ENCODE measurements at regions not wholly inside any gene's neighbourhood (a gene's known extent, or its start where the extent isn't known, plus 50 kb on each side); places are given as distances from the start of the nearest gene placed in this dataset.

DNA sequence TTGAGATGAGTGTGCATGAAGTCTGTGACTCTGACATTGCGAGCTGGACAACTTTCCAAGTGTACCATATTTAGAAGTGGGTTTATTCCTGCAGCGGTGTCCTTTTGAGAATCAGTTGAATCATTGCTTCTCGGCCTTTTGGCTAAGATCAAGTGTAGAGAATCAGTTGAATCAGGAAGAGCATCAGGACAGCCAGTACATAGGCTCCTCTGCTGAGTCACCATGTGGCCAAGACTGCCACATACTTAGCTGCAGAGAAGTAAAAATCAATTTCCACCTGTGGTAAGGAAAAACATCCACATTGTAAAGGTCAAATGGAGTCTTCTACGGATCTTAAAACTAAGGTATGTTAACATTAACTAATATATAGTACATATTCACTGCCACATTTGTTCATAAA lies 428.4 kb upstream of the MARCKS start:
- DNase-seq (ENCODE audit: low read depth in 1 of 2, low spot score in 1 of 2): no peak

GRCh38 chr6:113432521-113433334 lies 424.4 kb upstream of the MARCKS start:
- DNase-seq (ENCODE audit: low read depth in 1 of 2, low spot score in 1 of 2): no peak

DNA sequence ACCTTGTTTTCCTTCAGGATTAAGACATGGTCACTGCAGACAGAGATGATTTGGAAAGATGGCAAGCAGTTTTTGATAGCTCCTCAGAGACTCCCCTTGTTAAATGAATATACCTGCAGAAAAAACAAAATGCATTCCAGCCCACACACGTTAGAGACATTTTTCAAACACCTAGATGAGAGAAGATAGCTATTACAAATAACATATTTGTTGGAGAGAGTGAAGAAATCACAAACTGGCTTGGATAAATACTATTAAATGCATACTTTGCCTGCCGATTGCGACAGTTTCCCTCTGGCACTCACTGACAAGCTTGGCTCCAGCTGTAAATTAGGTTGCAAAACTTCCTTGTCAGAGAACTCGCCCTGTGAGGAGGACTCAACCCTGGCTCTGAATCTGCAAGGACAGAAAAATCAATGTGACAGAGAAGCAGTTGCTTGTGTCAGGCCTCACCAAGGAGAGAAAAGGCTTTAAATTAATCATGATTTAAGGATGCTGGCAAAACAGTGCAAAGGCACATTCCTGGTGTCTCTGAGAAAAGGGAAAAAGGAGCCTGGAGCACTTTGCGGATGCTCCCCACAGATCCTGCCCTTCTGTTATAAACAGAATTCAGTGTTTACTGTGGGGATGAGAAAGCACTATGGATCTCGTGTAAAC lies 423.7 kb upstream of the MARCKS start:
- no peak for DNase-seq (ENCODE audit: low read depth in 1 of 2, low spot score in 1 of 2)

GRCh38 chr6:113434641-113435040 lies 422.5 kb upstream of the MARCKS start:
- no peak for DNase-seq (ENCODE audit: low read depth in 1 of 2, low spot score in 1 of 2)

GRCh38 chr6:113437566-113437965 lies 419.6 kb upstream of the MARCKS start:
- no peak for DNase-seq (ENCODE audit: low read depth in 1 of 2, low spot score in 1 of 2)

DNA sequence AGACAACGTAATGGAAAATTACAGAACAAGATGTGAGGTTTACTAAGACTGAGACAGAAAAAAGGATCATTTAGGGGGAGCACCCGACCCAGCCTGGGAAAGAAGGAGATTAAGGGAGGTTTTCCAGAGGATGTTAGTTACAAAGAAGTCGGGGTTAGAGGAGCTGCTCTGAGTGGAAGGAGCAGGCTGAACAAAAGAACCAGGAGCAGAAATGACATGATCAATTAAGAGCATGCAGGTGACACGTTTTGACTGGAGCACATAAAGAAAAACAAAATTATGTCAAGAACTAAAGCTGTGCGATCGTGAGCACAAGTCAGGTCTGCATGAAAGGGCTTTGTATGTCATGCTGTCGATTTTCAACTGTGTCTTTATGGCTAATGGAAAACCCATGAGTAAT lies 417.3 kb upstream of the MARCKS start:
- no peak for DNase-seq (ENCODE audit: low read depth in 1 of 2, low spot score in 1 of 2)

- DNase-seq (ENCODE audit: low read depth in 1 of 2, low spot score in 1 of 2): no peak
Measured at GRCh38 chr6:113442040-113442439, 415.1 kb upstream of the MARCKS start.

GRCh38 chr6:113445201-113445600 lies 411.9 kb upstream of the MARCKS start:
- no peak for DNase-seq (ENCODE audit: low read depth in 1 of 2, low spot score in 1 of 2)

GRCh38 chr6:113447088-113447831 lies 409.9 kb upstream of the MARCKS start:
- no peak for DNase-seq (ENCODE audit: low read depth in 1 of 2, low spot score in 1 of 2)

DNA sequence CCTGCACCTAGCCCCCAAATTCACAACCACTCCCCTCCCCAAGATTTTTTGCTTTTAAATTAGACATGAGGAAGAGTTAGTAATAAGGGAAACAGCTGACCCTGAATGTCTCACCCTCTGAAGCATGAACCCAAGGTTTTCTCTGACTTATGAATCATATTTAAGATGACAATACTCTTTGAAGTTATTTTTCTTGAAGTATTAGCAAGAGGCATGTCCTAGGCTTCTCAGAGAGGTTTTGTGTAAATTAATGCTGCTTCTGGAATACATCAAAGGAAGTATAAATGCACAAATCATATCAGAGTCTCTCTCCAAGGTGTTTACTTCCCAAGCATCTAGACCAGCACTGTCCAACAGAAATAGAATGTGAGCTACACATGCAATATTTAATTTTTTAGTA lies 408.1 kb upstream of the MARCKS start:
- DNase-seq (ENCODE audit: low read depth in 1 of 2, low spot score in 1 of 2): no peak

- no peak for DNase-seq (ENCODE audit: low read depth in 1 of 2, low spot score in 1 of 2)
Measured at GRCh38 chr6:113450061-113450465, 407.1 kb upstream of the MARCKS start.

- no peak for DNase-seq (ENCODE audit: low read depth in 1 of 2, low spot score in 1 of 2)
Measured at GRCh38 chr6:113451049-113451448, 406.1 kb upstream of the MARCKS start.

GRCh38 chr6:113457198-113457597 lies 399.9 kb upstream of the MARCKS start:
- DNase-seq (ENCODE audit: low read depth in 1 of 2, low spot score in 1 of 2): no peak

DNA sequence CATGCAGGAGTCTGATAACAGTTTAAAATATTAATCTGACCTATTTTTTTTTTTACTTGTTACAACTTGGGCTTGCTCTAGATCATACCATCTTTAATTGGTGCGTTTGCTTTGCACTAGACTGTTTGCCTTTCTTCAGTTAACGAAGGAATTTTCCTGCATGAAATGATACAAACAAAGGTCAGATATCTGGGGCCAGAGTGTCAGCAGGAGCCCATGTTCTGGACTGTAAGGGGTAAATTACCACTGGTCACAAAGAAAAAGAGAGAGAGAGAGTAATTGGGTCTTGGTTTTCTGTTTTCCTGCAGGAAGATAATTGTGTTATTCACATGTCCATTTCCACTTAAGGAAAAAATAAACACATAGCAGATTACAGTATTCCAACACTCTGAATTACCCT lies 399.4 kb upstream of the MARCKS start:
- no peak for DNase-seq (ENCODE audit: low read depth in 1 of 2, low spot score in 1 of 2)

GRCh38 chr6:113458368-113459010 lies 398.7 kb upstream of the MARCKS start:
- no peak for DNase-seq (ENCODE audit: low read depth in 1 of 2, low spot score in 1 of 2)

- no peak for DNase-seq (ENCODE audit: low read depth in 1 of 2, low spot score in 1 of 2)
Measured at GRCh38 chr6:113461153-113461932, 395.8 kb upstream of the MARCKS start.

GRCh38 chr6:113464536-113464935 lies 392.6 kb upstream of the MARCKS start:
- DNase-seq (ENCODE audit: low read depth in 1 of 2, low spot score in 1 of 2): no peak

GRCh38 chr6:113464960-113465359 lies 392.2 kb upstream of the MARCKS start:
- DNase-seq (ENCODE audit: low read depth in 1 of 2, low spot score in 1 of 2): no peak

- DNase-seq (ENCODE audit: low read depth in 1 of 2, low spot score in 1 of 2): no peak
Measured at GRCh38 chr6:113466526-113466925, 390.6 kb upstream of the MARCKS start.

DNA sequence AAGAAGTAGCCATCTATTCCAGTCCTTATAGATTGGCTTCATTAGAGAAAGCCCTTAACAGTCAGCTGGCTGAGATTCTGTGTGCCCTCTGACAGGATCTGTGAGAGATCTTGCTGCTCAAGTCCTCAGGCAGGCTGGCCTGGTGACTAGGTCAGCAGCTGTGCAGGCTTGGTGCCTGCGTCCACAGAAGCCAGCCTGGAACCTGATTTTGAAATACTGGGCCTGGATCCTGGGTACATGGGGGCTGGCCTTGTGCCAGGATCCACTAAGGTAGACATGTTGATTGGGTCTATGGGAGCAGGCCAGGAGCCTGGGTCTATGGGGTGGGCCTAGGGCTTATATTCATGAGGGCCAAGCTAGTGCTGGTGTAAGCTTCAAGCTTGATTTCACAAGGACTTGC lies 381.8 kb upstream of the MARCKS start:
- no peak for DNase-seq (ENCODE audit: low read depth in 1 of 2, low spot score in 1 of 2)
